AG20443 (cell line): ENCODE measurements at regions not wholly inside any gene's neighbourhood (a gene's known extent, or its start where the extent isn't known, plus 50 kb on each side); places are given as distances from the start of the nearest gene placed in this dataset.

Source experiments
- DNase-seq: peaks from one replicate; pipeline ENCODE4 v3.0.0; 2012; ENCODE audit warnings: low spot score, mixed read lengths

GRCh38 chr6:110537208-110538123, 61.1 kb upstream of the SLC22A16 start:
- DNase-seq, result peak; percentile 72

- DNase-seq, result peak; percentile 63
Observed at GRCh38 chr6:110534731-110535492, 58.5 kb upstream of the SLC22A16 start.

DNA sequence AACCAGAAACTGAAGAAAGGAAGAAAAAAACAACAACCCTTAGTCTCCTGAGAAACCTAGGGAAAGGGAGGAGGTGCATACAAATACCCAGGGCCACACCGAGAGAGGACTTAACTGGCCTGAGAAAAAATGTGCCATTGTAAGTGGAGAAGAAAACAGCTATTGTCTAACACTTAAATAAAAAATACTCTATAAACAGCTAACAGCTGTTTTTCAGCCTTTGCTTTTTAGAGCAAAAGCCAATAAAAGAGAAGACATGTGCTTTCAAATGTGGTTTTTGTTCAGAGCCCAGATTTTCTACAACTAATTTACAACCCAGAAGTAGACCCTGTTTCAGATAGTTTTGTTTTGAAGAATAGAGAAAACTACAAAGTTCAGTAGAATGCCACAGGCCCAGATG, 56.0 kb upstream of the SLC22A16 start:
- DNase-seq, result no peak

- no peak for DNase-seq
Observed at GRCh38 chr6:110530671-110531070, 54.3 kb upstream of the SLC22A16 start.

DNA sequence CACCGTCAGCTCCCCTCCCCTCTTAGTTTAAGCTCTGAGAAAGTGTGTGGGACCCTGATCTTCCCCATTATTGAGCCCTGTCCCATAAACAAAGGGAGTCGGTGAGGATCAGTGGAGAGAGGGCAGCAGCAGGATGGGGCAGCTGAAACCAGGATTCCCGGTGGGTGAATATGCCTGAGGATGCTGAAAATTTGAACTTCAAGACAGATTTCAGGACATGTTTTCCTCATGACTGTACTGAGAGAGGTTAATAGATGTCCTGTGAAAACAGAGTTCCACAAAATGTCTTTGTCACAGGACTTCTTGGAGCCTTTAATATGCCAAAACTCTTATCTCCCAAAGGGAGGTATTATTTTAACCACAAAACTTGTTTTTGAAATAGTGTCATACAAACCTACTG, 53.5 kb upstream of the SLC22A16 start:
- no peak for DNase-seq

DNA sequence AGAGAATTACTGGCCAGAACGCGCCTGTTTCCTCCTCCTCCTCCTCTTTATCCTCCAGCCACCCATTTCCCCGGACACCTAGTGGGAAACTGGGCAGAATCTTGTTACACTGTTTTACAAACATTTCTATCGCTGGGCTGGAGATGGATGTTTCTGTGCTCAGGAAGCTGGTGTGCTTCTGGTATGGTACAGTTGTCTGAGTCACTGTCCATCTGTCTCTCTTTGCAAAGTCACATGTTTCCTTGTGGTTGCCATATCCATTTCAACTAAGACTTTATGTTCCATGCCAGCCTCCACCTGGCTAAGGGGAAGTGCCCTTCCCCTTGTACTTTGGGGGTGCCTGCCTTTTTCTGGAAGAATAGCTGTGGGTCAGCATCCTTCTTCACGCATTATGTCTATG, 52.9 kb upstream of the SLC22A16 start:
- DNase-seq, result no peak

GRCh38 chr6:110528930-110529325, 52.5 kb upstream of the SLC22A16 start:
- no peak for DNase-seq

GRCh38 chr6:110528101-110528929, 51.9 kb upstream of the SLC22A16 start:
- peak; percentile 72 for DNase-seq

GRCh38 chr6:110527516-110527915, 51.1 kb upstream of the SLC22A16 start:
- DNase-seq, result no peak

DNA sequence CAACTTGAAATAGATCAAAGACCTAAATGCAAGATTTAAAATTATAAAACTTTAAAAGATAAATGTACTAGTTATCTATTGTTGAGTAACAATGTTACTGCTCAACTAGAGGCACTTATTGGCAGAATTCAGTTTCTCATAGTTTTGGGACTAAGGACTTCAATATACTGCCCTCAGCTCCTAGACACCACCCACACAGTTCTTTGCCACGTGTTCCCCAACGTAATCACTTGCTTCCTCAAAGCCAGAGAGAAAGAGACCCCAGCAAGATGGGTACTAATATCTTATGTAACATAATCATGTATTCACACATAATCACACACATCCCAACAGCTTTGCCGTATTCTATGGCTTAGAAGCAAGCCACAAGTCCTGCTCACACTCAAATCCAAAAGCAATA, 50.3 kb upstream of the SLC22A16 start:
- no peak for DNase-seq
